ENCODE measurements at regions not wholly inside any gene's neighbourhood (a gene's known extent, or its start where the extent isn't known, plus 50 kb on each side); places are given as distances from the start of the nearest gene placed in this dataset.
"Not testable (repeated sequence)": the region's sequence is repeated elsewhere in the genome, so short reads cannot be mapped to it uniquely, and the experiment has no call there.

GRCh38 chr10:108033518-108033917 lies 869.0 kb upstream of the SORCS1 start:
- not testable (repeated sequence) for DNase-seq (ENCODE audit: low spot score)

- no peak for DNase-seq (ENCODE audit: low spot score)
Measured at GRCh38 chr10:108031505-108031904, 867.0 kb upstream of the SORCS1 start.

- DNase-seq (ENCODE audit: low spot score): no peak
Measured at GRCh38 chr10:108014902-108015177, 850.3 kb upstream of the SORCS1 start.

- DNase-seq (ENCODE audit: low spot score): no peak
Measured at GRCh38 chr10:108014145-108014901, 849.8 kb upstream of the SORCS1 start.

GRCh38 chr10:108005627-108006026 lies 841.1 kb upstream of the SORCS1 start:
- DNase-seq (ENCODE audit: low spot score): no peak

GRCh38 chr10:108003576-108003975 lies 839.1 kb upstream of the SORCS1 start:
- no peak for DNase-seq (ENCODE audit: low spot score)

- DNase-seq (ENCODE audit: low spot score): no peak
Measured at GRCh38 chr10:108003061-108003460, 838.6 kb upstream of the SORCS1 start.

GRCh38 chr10:108000365-108000764 lies 835.9 kb upstream of the SORCS1 start:
- DNase-seq (ENCODE audit: low spot score): no peak

- DNase-seq (ENCODE audit: low spot score): no peak
Measured at GRCh38 chr10:107994621-107995270, 830.2 kb upstream of the SORCS1 start.

GRCh38 chr10:107986571-107986970 lies 822.1 kb upstream of the SORCS1 start:
- no peak for DNase-seq (ENCODE audit: low spot score)

- no peak for DNase-seq (ENCODE audit: low spot score)
Measured at GRCh38 chr10:107984581-107984980, 820.1 kb upstream of the SORCS1 start.

- DNase-seq (ENCODE audit: low spot score): no peak
Measured at GRCh38 chr10:107984149-107984548, 819.6 kb upstream of the SORCS1 start.

- DNase-seq (ENCODE audit: low spot score): no peak
Measured at GRCh38 chr10:107978455-107978854, 813.9 kb upstream of the SORCS1 start.

GRCh38 chr10:107971973-107972372 lies 807.5 kb upstream of the SORCS1 start:
- peak; percentile 99 for DNase-seq (ENCODE audit: low spot score)

GRCh38 chr10:107971411-107971810 lies 806.9 kb upstream of the SORCS1 start:
- DNase-seq (ENCODE audit: low spot score): peak; percentile 53

GRCh38 chr10:107970512-107970911 lies 806.0 kb upstream of the SORCS1 start:
- DNase-seq (ENCODE audit: low spot score): no peak

GRCh38 chr10:107969936-107970335 lies 805.4 kb upstream of the SORCS1 start:
- DNase-seq (ENCODE audit: low spot score): no peak

- DNase-seq (ENCODE audit: low spot score): no peak
Measured at GRCh38 chr10:107966826-107967225, 802.3 kb upstream of the SORCS1 start.

- DNase-seq (ENCODE audit: low spot score): no peak
Measured at GRCh38 chr10:107952649-107953556, 788.4 kb upstream of the SORCS1 start.

- DNase-seq (ENCODE audit: low spot score): not testable (repeated sequence)
Measured at GRCh38 chr10:107950411-107951062, 786.0 kb upstream of the SORCS1 start.

GRCh38 chr10:107942826-107943225 lies 778.3 kb upstream of the SORCS1 start:
- DNase-seq (ENCODE audit: low spot score): no peak

GRCh38 chr10:107933076-107933475 lies 768.6 kb upstream of the SORCS1 start:
- no peak for DNase-seq (ENCODE audit: low spot score)

Data from A172 (cell line).